ENCODE measurements at regions not wholly inside any gene's neighbourhood (a gene's known extent, or its start where the extent isn't known, plus 50 kb on each side); places are given as distances from the start of the nearest gene placed in this dataset.

DNA sequence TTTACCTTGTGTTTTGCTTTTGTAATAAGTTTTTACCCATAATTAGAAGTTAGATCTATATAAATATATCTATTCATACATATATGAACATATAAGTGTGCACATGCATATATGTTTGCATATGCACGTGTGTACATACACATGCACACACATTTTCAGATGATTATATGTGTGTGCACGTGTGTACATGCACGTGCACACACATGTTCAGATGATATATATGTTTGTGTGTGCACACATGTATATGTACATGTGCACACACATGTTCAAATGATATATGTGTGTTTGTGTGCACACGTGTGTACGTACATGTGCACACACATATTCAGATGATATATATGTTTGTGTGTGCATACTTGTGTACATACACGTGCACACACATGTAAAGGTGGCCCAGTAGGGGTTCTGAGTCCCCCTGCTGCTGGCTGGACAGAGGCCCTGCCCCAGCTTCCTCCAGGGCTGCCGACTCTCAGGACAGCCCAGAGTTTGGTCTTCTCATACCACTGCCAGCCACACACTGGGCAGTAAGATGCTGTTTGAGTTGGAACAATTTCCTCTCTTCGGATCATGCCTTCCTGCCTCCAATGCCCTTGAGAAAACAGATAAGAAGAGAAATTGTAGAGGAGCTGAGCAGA lies 252.3 kb upstream of the PPP2R2D start:
- DNase-seq (ENCODE audit: low read depth, low spot score) (no peak), ATAC-seq (no peak), FAIRE-seq (no peak)
- no TSS peak for BruUV-seq (replicated peaks)
- Histone ChIP-seq H3K27ac (ENCODE audit: control insufficient read depth, insufficient read depth) (no peak overlapping the region), H3K4me1 (ENCODE audit: control insufficient read depth, insufficient read depth, low read length) (no peaks in the 10 kb centered on the region), H3K36me3 (ENCODE audit: control insufficient read depth in 2 of 2, insufficient read depth in 2 of 2, low read length in 1 of 2) (no peaks in the 10 kb centered on the region), H3K27me3 (replicated peaks in 1 of 2; ENCODE audit: control insufficient read depth in 2 of 2, insufficient read depth in 2 of 2, low read length in 1 of 2) (no peaks in the 10 kb centered on the region), H3K79me2 (ENCODE audit: control insufficient read depth, insufficient read depth, low read length) (no peaks in the 10 kb centered on the region), H3K9me3 (replicated peaks; ENCODE audit: control insufficient read depth, insufficient read depth, low read length) (no peaks in the 10 kb centered on the region; the same call in 2 of the 3 replicates), H3K4me2 (ENCODE audit: control insufficient read depth, insufficient read depth) (no peak overlapping the region), H3K9ac (ENCODE audit: control insufficient read depth, insufficient read depth, low read length) (no peak overlapping the region), H4K20me1 (ENCODE audit: control insufficient read depth, insufficient read depth) (no peaks in the 10 kb centered on the region), H2AFZ (ENCODE audit: control insufficient read depth, low read depth, low read length) (no peak overlapping the region), H3K4me3 (no peak overlapping the region)
- RAD21 ChIA-PET (ENCODE audit: unreplicated experiment), result no interaction called here
- intact Hi-C loops (cut with micrococcal nuclease; ENCODE audit: unreplicated experiment), result no loop called here
- SMC1A ChIA-PET (ENCODE audit: uncharacterized antibody, unreplicated experiment), result no interaction called here
- CTCF ChIA-PET, result no interaction called here
- in situ Hi-C loops (cut with MboI), result no loop called here
- TF ChIP-seq SMARCA5 (IDR thresholded peaks at IDR 0.05) (no peak), RAD21 (IDR thresholded peaks at IDR 0.05; ENCODE audit: insufficient read depth, low read depth, low read length) (no peak), RCOR1 (conservative IDR thresholded peaks at IDR 0.05; ENCODE audit: low read depth, low read length) (no peak), CBFB (IDR thresholded peaks at IDR 0.05; ENCODE audit: low read depth) (no peak), NR2C1 (IDR thresholded peaks at IDR 0.05) (no peak)
- WGBS (ENCODE audit: insufficient coverage, insufficient replicate concordance, low lambda C conversion rate, missing lambda C conversion rate), result 23% methylated on average over 8 of the region's 8 CpGs
- POLR2A ChIA-PET, result no interaction called here

DNA sequence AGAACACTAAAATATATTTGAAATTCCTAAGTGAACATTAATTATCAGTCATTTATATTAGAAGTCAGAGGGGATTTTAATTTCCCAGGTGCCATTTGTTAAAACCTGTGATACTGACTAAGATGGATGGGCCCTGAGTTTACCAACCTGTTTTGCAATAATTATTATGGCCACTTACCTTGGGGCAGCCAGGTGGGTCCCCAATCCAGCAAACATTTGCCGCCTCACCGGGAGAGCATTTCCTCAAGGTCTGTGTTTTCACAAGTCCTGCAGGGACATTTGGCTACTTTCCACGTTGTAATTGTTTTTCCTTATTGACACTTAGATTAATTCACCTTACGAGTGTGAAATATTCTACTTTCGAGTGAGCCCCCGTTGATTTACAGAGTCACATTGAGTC lies 251.2 kb upstream of the PPP2R2D start:
- 43% methylated on average over 6 of the region's 6 CpGs for WGBS (ENCODE audit: insufficient coverage, insufficient replicate concordance, low lambda C conversion rate, missing lambda C conversion rate)
- Histone ChIP-seq H3K79me2 (ENCODE audit: control insufficient read depth, insufficient read depth, low read length) (no peaks in the 10 kb centered on the region), H3K4me3 (no peak overlapping the region), H3K9me3 (replicated peaks; ENCODE audit: control insufficient read depth, insufficient read depth, low read length) (no peaks in the 10 kb centered on the region; the same call in 2 of the 3 replicates), H3K27me3 (replicated peaks in 1 of 2; ENCODE audit: control insufficient read depth in 2 of 2, insufficient read depth in 2 of 2, low read length in 1 of 2) (no peaks in the 10 kb centered on the region), H3K36me3 (ENCODE audit: control insufficient read depth in 2 of 2, insufficient read depth in 2 of 2, low read length in 1 of 2) (no peaks in the 10 kb centered on the region), H3K9ac (ENCODE audit: control insufficient read depth, insufficient read depth, low read length) (no peak overlapping the region), H3K4me2 (ENCODE audit: control insufficient read depth, insufficient read depth) (no peak overlapping the region), H4K20me1 (ENCODE audit: control insufficient read depth, insufficient read depth) (no peaks in the 10 kb centered on the region), H3K27ac (ENCODE audit: control insufficient read depth, insufficient read depth) (no peak overlapping the region), H3K4me1 (ENCODE audit: control insufficient read depth, insufficient read depth, low read length) (no peaks in the 10 kb centered on the region), H2AFZ (ENCODE audit: control insufficient read depth, low read depth, low read length) (no peak overlapping the region)
- ChIA-PET POLR2A (no interaction called here), CTCF (no interaction called here), SMC1A (ENCODE audit: uncharacterized antibody, unreplicated experiment) (no interaction called here), RAD21 (ENCODE audit: unreplicated experiment) (no interaction called here)
- DNase-seq (ENCODE audit: low read depth, low spot score) (no peak), ATAC-seq (no peak), FAIRE-seq (no peak)
- in situ Hi-C loops (cut with MboI) (no loop called here), intact Hi-C loops (cut with micrococcal nuclease; ENCODE audit: unreplicated experiment) (no loop called here)
- BruUV-seq (replicated peaks), result no TSS peak
- TF ChIP-seq ZNF207 (IDR thresholded peaks at IDR 0.05; ENCODE audit: borderline replicate concordance) (no peak), ZNF274 (IDR thresholded peaks at IDR 0.05; ENCODE audit: insufficient read depth, insufficient read length) (no peak), SUZ12 (IDR thresholded peaks at IDR 0.05; ENCODE audit: unreplicated experiment) (no peak), NFXL1 (IDR thresholded peaks at IDR 0.05; ENCODE audit: borderline replicate concordance) (no peak), RFX5 (IDR thresholded peaks at IDR 0.05; ENCODE audit: low read depth, low read length) (no peak), ETV6 (conservative IDR thresholded peaks at IDR 0.05 in 1 of 2, IDR thresholded peaks at IDR 0.05 in 1 of 2; ENCODE audit: borderline replicate concordance in 1 of 2, low read depth in 1 of 2) (no peak)
- TF ChIP-seq, protein P1, sequence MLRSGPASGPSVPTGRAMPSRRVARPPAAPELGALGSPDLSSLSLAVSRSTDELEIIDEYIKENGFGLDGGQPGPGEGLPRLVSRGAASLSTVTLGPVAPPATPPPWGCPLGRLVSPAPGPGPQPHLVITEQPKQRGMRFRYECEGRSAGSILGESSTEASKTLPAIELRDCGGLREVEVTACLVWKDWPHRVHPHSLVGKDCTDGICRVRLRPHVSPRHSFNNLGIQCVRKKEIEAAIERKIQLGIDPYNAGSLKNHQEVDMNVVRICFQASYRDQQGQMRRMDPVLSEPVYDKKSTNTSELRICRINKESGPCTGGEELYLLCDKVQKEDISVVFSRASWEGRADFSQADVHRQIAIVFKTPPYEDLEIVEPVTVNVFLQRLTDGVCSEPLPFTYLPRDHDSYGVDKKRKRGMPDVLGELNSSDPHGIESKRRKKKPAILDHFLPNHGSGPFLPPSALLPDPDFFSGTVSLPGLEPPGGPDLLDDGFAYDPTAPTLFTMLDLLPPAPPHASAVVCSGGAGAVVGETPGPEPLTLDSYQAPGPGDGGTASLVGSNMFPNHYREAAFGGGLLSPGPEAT (IDR thresholded peaks at IDR 0.05; ENCODE audit: low read depth), result no peak
- TF ChIP-seq, protein P2, sequence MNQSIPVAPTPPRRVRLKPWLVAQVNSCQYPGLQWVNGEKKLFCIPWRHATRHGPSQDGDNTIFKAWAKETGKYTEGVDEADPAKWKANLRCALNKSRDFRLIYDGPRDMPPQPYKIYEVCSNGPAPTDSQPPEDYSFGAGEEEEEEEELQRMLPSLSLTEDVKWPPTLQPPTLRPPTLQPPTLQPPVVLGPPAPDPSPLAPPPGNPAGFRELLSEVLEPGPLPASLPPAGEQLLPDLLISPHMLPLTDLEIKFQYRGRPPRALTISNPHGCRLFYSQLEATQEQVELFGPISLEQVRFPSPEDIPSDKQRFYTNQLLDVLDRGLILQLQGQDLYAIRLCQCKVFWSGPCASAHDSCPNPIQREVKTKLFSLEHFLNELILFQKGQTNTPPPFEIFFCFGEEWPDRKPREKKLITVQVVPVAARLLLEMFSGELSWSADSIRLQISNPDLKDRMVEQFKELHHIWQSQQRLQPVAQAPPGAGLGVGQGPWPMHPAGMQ (IDR thresholded peaks at IDR 0.05; ENCODE audit: borderline replicate concordance), result no peak
- TF ChIP-seq, protein P3, sequence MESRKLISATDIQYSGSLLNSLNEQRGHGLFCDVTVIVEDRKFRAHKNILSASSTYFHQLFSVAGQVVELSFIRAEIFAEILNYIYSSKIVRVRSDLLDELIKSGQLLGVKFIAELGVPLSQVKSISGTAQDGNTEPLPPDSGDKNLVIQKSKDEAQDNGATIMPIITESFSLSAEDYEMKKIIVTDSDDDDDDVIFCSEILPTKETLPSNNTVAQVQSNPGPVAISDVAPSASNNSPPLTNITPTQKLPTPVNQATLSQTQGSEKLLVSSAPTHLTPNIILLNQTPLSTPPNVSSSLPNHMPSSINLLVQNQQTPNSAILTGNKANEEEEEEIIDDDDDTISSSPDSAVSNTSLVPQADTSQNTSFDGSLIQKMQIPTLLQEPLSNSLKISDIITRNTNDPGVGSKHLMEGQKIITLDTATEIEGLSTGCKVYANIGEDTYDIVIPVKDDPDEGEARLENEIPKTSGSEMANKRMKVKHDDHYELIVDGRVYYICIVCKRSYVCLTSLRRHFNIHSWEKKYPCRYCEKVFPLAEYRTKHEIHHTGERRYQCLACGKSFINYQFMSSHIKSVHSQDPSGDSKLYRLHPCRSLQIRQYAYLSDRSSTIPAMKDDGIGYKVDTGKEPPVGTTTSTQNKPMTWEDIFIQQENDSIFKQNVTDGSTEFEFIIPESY (IDR thresholded peaks at IDR 0.05), result no peak
